ENCODE measurements at regions not wholly inside any gene's neighbourhood (a gene's known extent, or its start where the extent isn't known, plus 50 kb on each side); places are given as distances from the start of the nearest gene placed in this dataset.
"Not testable (repeated sequence)": the region's sequence is repeated elsewhere in the genome, so short reads cannot be mapped to it uniquely, and the experiment has no call there.

- no peak for ATAC-seq
- H3K4me3 Mint-ChIP-seq, result no peak overlapping the region
- intact Hi-C loops (cut with micrococcal nuclease), result no loop called here
Observed at GRCh38 chr5:25339541-25339940, 694.8 kb upstream of the CDH10 start.

GRCh38 chr5:25334350-25334749 lies 689.6 kb upstream of the CDH10 start:
- no peaks in the 10 kb centered on the region for H3K4me1 ChIP-seq (ENCODE audit: control insufficient read depth in 2 of 2, insufficient read depth in 2 of 2, low read length in 2 of 2)
- POLR2A ChIA-PET, result no interaction called here
- H3K4me3 ChIP-seq (ENCODE audit: low read length), result no peak overlapping the region
- no peaks in the 10 kb centered on the region for H3K36me3 ChIP-seq (ENCODE audit: control insufficient read depth in 2 of 3, insufficient read depth in 3 of 3, low read length in 3 of 3)
- H3K27me3 Mint-ChIP-seq, result no peaks in the 10 kb centered on the region
- H3K4me1 Mint-ChIP-seq, result no peaks in the 10 kb centered on the region
- ATAC-seq (no peak), DNase-seq (no peak)
- peaks cover 0 to 15% (median 6%) of the 10 kb centered on the region in 3 experiments for H3K9me3 ChIP-seq (ENCODE audit: control insufficient read depth in 2 of 3, low read length in 3 of 3)
- CTCF ChIA-PET, result no interaction called here
- H3K27ac ChIP-seq (ENCODE audit: low read depth, low read length), result no peak overlapping the region
- intact Hi-C loops (cut with micrococcal nuclease), result no loop called here
- H3K27ac Mint-ChIP-seq, result no peak overlapping the region
- H3K27me3 ChIP-seq (ENCODE audit: control insufficient read depth in 2 of 2, insufficient read depth in 2 of 2, low read length in 2 of 2), result no peaks in the 10 kb centered on the region
- H3K36me3 Mint-ChIP-seq, result no peaks in the 10 kb centered on the region
- H3K9me3 Mint-ChIP-seq, result peaks cover 0 to 20% (median 8%) of the 10 kb centered on the region in 11 donors
- no peak overlapping the region for H3K4me3 Mint-ChIP-seq

More at GRCh38 chr5:25339541-25339940, 694.8 kb upstream of the CDH10 start:
- Histone ChIP-seq H3K36me3 (ENCODE audit: control insufficient read depth in 2 of 3, insufficient read depth in 3 of 3, low read length in 3 of 3) (no peaks in the 10 kb centered on the region), H3K4me1 (ENCODE audit: control insufficient read depth in 2 of 2, insufficient read depth in 2 of 2, low read length in 2 of 2) (no peaks in the 10 kb centered on the region), H3K27ac (ENCODE audit: low read depth, low read length) (no peak overlapping the region), H3K27me3 (ENCODE audit: control insufficient read depth in 2 of 2, insufficient read depth in 2 of 2, low read length in 2 of 2) (no peaks in the 10 kb centered on the region), H3K9me3 (ENCODE audit: control insufficient read depth in 2 of 3, low read length in 3 of 3) (peaks cover 0 to 5% (median 0%) of the 10 kb centered on the region in 3 experiments), H3K4me3 (ENCODE audit: low read length) (no peak overlapping the region)
- peaks cover 2 to 43% (median 20%) of the 10 kb centered on the region in 11 donors for H3K9me3 Mint-ChIP-seq
- no peaks in the 10 kb centered on the region for H3K27me3 Mint-ChIP-seq
- no peaks in the 10 kb centered on the region for H3K4me1 Mint-ChIP-seq
- CTCF ChIA-PET, result no interaction called here
- POLR2A ChIA-PET, result no interaction called here
- H3K27ac Mint-ChIP-seq, result no peak overlapping the region
- H3K36me3 Mint-ChIP-seq, result no peaks in the 10 kb centered on the region
- no peak for DNase-seq

DNA sequence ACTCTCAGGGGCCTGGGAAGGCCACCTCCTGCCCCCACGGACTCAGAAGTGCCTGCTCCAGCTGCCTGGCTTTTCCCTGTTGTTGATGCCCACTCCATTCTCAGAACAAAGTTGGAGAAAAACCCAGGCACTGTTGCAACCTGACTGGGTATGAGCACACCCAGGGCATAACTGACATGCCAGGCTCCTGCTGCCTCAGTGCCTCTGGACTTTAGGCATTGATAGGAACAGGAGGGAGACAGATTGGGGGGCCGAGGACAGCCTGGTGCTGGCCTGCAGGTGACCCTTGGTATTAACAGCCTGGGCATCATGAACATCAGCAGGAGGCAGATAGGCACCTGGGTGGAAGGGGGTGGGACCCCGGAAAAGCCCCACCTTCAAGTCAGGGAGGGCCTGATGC lies 685.9 kb upstream of the CDH10 start:
- Histone ChIP-seq H3K27ac (ENCODE audit: low read depth, low read length) (no peak overlapping the region), H3K4me3 (ENCODE audit: low read length) (no peak overlapping the region), H3K36me3 (ENCODE audit: control insufficient read depth in 2 of 3, insufficient read depth in 3 of 3, low read length in 3 of 3) (no peaks in the 10 kb centered on the region), H3K4me1 (ENCODE audit: control insufficient read depth in 2 of 2, insufficient read depth in 2 of 2, low read length in 2 of 2) (no peaks in the 10 kb centered on the region), H3K9me3 (ENCODE audit: control insufficient read depth in 2 of 3, low read length in 3 of 3) (peaks cover 0 to 15% (median 6%) of the 10 kb centered on the region in 3 experiments), H3K27me3 (ENCODE audit: control insufficient read depth in 2 of 2, insufficient read depth in 2 of 2, low read length in 2 of 2) (no peaks in the 10 kb centered on the region)
- Mint-ChIP-seq H3K9me3 (peaks cover 0 to 13% (median 7%) of the 10 kb centered on the region in 11 donors), H3K4me1 (no peaks in the 10 kb centered on the region), H3K27me3 (no peaks in the 10 kb centered on the region), H3K4me3 (no peak overlapping the region), H3K27ac (no peak overlapping the region), H3K36me3 (no peaks in the 10 kb centered on the region)
- DNase-seq, result no peak
- CTCF ChIA-PET, result no interaction called here
- ATAC-seq, result no peak
- intact Hi-C loops (cut with micrococcal nuclease), result no loop called here
- POLR2A ChIA-PET, result no interaction called here

DNA sequence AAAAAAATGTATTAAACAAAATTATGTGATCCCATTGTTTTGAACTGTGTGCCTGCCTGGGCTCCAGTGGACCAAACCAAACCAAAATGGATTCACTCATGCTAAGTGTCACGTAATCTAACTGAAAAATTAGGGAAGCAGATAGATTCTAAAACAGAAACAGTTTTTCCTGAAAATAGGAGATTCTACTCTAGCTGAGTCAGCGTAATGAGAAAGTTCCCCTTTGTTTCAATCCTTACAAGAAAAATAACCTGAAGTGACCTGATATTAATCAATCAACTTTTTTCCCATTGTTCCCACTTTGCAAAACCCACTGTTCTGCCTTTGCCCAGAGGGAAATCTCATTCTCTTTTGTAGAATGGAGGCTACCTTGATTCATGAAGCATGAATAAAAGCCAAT lies 682.4 kb upstream of the CDH10 start:
- H3K36me3 ChIP-seq (ENCODE audit: control insufficient read depth in 2 of 3, insufficient read depth in 3 of 3, low read length in 3 of 3), result no peaks in the 10 kb centered on the region
- H3K4me1 ChIP-seq (ENCODE audit: control insufficient read depth in 2 of 2, insufficient read depth in 2 of 2, low read length in 2 of 2), result no peaks in the 10 kb centered on the region
- Mint-ChIP-seq H3K9me3 (peaks cover 0 to 9% (median 5%) of the 10 kb centered on the region in 11 donors), H3K4me1 (no peaks in the 10 kb centered on the region), H3K4me3 (no peak overlapping the region), H3K27ac (no peak overlapping the region), H3K36me3 (no peaks in the 10 kb centered on the region), H3K27me3 (no peaks in the 10 kb centered on the region)
- ATAC-seq (no peak), DNase-seq (no peak)
- no peak overlapping the region for H3K4me3 ChIP-seq (ENCODE audit: low read length)
- ChIA-PET CTCF (no interaction called here), POLR2A (no interaction called here)
- intact Hi-C loops (cut with micrococcal nuclease), result no loop called here
- H3K9me3 ChIP-seq (ENCODE audit: control insufficient read depth in 2 of 3, low read length in 3 of 3), result peaks cover 0 to 15% (median 0%) of the 10 kb centered on the region in 3 experiments
- H3K27me3 ChIP-seq (ENCODE audit: control insufficient read depth in 2 of 2, insufficient read depth in 2 of 2, low read length in 2 of 2), result no peaks in the 10 kb centered on the region
- no peak overlapping the region for H3K27ac ChIP-seq (ENCODE audit: low read depth, low read length)

GRCh38 chr5:25301836-25302235 lies 657.1 kb upstream of the CDH10 start:
- ChIA-PET CTCF (no interaction called here), POLR2A (no interaction called here)
- Histone ChIP-seq H3K9me3 (ENCODE audit: control insufficient read depth in 2 of 3, low read length in 3 of 3) (no peaks in the 10 kb centered on the region), H3K4me1 (ENCODE audit: control insufficient read depth in 2 of 2, insufficient read depth in 2 of 2, low read length in 2 of 2) (no peaks in the 10 kb centered on the region), H3K4me3 (ENCODE audit: low read length) (no peak overlapping the region), H3K27me3 (ENCODE audit: control insufficient read depth in 2 of 2, insufficient read depth in 2 of 2, low read length in 2 of 2) (no peaks in the 10 kb centered on the region), H3K36me3 (ENCODE audit: control insufficient read depth in 2 of 3, insufficient read depth in 3 of 3, low read length in 3 of 3) (no peaks in the 10 kb centered on the region), H3K27ac (ENCODE audit: low read depth, low read length) (no peak overlapping the region)
- intact Hi-C loops (cut with micrococcal nuclease), result no loop called here
- DNase-seq (no peak), ATAC-seq (no peak)
- Mint-ChIP-seq H3K9me3 (peaks cover 0 to 23% (median 5%) of the 10 kb centered on the region in 11 donors), H3K27ac (no peak overlapping the region), H3K4me1 (no peaks in the 10 kb centered on the region), H3K4me3 (no peak overlapping the region), H3K36me3 (no peaks in the 10 kb centered on the region), H3K27me3 (no peaks in the 10 kb centered on the region)

- H3K4me3 ChIP-seq (ENCODE audit: low read length), result no peak overlapping the region
- Mint-ChIP-seq H3K36me3 (no peaks in the 10 kb centered on the region), H3K27me3 (no peaks in the 10 kb centered on the region), H3K27ac (no peak overlapping the region), H3K4me1 (no peaks in the 10 kb centered on the region), H3K9me3 (peaks cover 4 to 28% (median 9%) of the 10 kb centered on the region in 11 donors), H3K4me3 (no peak overlapping the region)
- ATAC-seq (no peak), DNase-seq (no peak)
- intact Hi-C loops (cut with micrococcal nuclease), result no loop called here
- no peaks in the 10 kb centered on the region for H3K4me1 ChIP-seq (ENCODE audit: control insufficient read depth in 2 of 2, insufficient read depth in 2 of 2, low read length in 2 of 2)
- H3K27ac ChIP-seq (ENCODE audit: low read depth, low read length), result no peak overlapping the region
- ChIA-PET CTCF (interaction anchor here (0.7 kb wide), 1 partner anchor 126 kb away, joined by 3 read pairs; no protein-coding TSS in a partner anchor), POLR2A (no interaction called here)
- no peaks in the 10 kb centered on the region for H3K36me3 ChIP-seq (ENCODE audit: control insufficient read depth in 2 of 3, insufficient read depth in 3 of 3, low read length in 3 of 3)
- peaks cover 0 to 7% (median 0%) of the 10 kb centered on the region in 3 experiments for H3K9me3 ChIP-seq (ENCODE audit: control insufficient read depth in 2 of 3, low read length in 3 of 3)
- H3K27me3 ChIP-seq (ENCODE audit: control insufficient read depth in 2 of 2, insufficient read depth in 2 of 2, low read length in 2 of 2), result no peaks in the 10 kb centered on the region
Observed at GRCh38 chr5:25295067-25295466, 650.3 kb upstream of the CDH10 start.

GRCh38 chr5:25289766-25290165 lies 645.0 kb upstream of the CDH10 start:
- POLR2A ChIA-PET; H3K27me3 Mint-ChIP-seq; intact Hi-C loops (cut with micrococcal nuclease): not testable (repeated sequence)

More at GRCh38 chr5:25289766-25290165, 645.0 kb upstream of the CDH10 start:
- H3K4me1 Mint-ChIP-seq; H3K36me3 ChIP-seq (ENCODE audit: control insufficient read depth in 2 of 3, insufficient read depth in 3 of 3, low read length in 3 of 3); H3K36me3 Mint-ChIP-seq; ATAC-seq; H3K27ac Mint-ChIP-seq; H3K4me3 Mint-ChIP-seq; H3K27me3 ChIP-seq (ENCODE audit: control insufficient read depth in 2 of 2, insufficient read depth in 2 of 2, low read length in 2 of 2); H3K4me1 ChIP-seq (ENCODE audit: control insufficient read depth in 2 of 2, insufficient read depth in 2 of 2, low read length in 2 of 2); DNase-seq; H3K4me3 ChIP-seq (ENCODE audit: low read length); H3K9me3 ChIP-seq (ENCODE audit: control insufficient read depth in 2 of 3, low read length in 3 of 3); H3K27ac ChIP-seq (ENCODE audit: low read depth, low read length); CTCF ChIA-PET: not testable (repeated sequence)
- peaks cover 4 to 21% (median 12%) of the 10 kb centered on the region in 11 donors for H3K9me3 Mint-ChIP-seq

All from naive thymus-derived CD4-positive, alpha-beta T cell (primary cell).